ENCODE measurements at regions not wholly inside any gene's neighbourhood (a gene's known extent, or its start where the extent isn't known, plus 50 kb on each side); places are given as distances from the start of the nearest gene placed in this dataset.

- ChIA-PET POLR2A (no interaction called here), CTCF (no interaction called here)
- no peak for DNase-seq (ENCODE audit: low read depth, low spot score)
- no TSS peak for BruUV-seq (replicated peaks)
- no peak for TF ChIP-seq SIN3A (IDR thresholded peaks at IDR 0.05; ENCODE audit: borderline replicate concordance, insufficient read depth, low read depth, low read length)
- no peak for TF ChIP-seq POLR2AphosphoS5 (IDR thresholded peaks at IDR 0.05; ENCODE audit: low read depth, low read length)
- no peak for TF ChIP-seq TCF7L2 (IDR thresholded peaks at IDR 0.05; ENCODE audit: low read depth, low read length)
- TF ChIP-seq, protein P1, sequence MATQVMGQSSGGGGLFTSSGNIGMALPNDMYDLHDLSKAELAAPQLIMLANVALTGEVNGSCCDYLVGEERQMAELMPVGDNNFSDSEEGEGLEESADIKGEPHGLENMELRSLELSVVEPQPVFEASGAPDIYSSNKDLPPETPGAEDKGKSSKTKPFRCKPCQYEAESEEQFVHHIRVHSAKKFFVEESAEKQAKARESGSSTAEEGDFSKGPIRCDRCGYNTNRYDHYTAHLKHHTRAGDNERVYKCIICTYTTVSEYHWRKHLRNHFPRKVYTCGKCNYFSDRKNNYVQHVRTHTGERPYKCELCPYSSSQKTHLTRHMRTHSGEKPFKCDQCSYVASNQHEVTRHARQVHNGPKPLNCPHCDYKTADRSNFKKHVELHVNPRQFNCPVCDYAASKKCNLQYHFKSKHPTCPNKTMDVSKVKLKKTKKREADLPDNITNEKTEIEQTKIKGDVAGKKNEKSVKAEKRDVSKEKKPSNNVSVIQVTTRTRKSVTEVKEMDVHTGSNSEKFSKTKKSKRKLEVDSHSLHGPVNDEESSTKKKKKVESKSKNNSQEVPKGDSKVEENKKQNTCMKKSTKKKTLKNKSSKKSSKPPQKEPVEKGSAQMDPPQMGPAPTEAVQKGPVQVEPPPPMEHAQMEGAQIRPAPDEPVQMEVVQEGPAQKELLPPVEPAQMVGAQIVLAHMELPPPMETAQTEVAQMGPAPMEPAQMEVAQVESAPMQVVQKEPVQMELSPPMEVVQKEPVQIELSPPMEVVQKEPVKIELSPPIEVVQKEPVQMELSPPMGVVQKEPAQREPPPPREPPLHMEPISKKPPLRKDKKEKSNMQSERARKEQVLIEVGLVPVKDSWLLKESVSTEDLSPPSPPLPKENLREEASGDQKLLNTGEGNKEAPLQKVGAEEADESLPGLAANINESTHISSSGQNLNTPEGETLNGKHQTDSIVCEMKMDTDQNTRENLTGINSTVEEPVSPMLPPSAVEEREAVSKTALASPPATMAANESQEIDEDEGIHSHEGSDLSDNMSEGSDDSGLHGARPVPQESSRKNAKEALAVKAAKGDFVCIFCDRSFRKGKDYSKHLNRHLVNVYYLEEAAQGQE (IDR thresholded peaks at IDR 0.05; ENCODE audit: insufficient read depth in 1 of 2, low read depth in 2 of 2, low read length in 1 of 2), result no peak
- TF ChIP-seq, protein P2, sequence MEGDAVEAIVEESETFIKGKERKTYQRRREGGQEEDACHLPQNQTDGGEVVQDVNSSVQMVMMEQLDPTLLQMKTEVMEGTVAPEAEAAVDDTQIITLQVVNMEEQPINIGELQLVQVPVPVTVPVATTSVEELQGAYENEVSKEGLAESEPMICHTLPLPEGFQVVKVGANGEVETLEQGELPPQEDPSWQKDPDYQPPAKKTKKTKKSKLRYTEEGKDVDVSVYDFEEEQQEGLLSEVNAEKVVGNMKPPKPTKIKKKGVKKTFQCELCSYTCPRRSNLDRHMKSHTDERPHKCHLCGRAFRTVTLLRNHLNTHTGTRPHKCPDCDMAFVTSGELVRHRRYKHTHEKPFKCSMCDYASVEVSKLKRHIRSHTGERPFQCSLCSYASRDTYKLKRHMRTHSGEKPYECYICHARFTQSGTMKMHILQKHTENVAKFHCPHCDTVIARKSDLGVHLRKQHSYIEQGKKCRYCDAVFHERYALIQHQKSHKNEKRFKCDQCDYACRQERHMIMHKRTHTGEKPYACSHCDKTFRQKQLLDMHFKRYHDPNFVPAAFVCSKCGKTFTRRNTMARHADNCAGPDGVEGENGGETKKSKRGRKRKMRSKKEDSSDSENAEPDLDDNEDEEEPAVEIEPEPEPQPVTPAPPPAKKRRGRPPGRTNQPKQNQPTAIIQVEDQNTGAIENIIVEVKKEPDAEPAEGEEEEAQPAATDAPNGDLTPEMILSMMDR (IDR thresholded peaks at IDR 0.05), result no peak
- in situ Hi-C loops (cut with HindIII; ENCODE audit: low pct_unique_long_range_greater_than_20kb, low sequenced_read_pairs) (no loop called here), intact Hi-C loops (cut with micrococcal nuclease; ENCODE audit: unreplicated experiment) (no loop called here)
- no peak overlapping the region for H3K4me3 ChIP-seq (ENCODE audit: low read depth in 2 of 2, low read length in 2 of 2)
- H3K27ac ChIP-seq (ENCODE audit: low read length), result no peak overlapping the region
- ATAC-seq, result no peak
- H3K9me3 ChIP-seq (ENCODE audit: control insufficient read depth, insufficient read depth, low read depth, low read length), result no peaks in the 10 kb centered on the region
- no peaks in the 10 kb centered on the region for H3K27me3 ChIP-seq (ENCODE audit: control insufficient read depth, insufficient read depth, low read length)
- no peaks in the 10 kb centered on the region for H3K4me1 ChIP-seq (ENCODE audit: control insufficient read depth, insufficient read depth, low read length)
- no peaks in the 10 kb centered on the region for H3K36me3 ChIP-seq (ENCODE audit: control insufficient read depth, insufficient read depth, low read length)
These were observed 882.9 kb upstream of the SLIT2 start for GRCh38 chr4:19368800-19369199.

GRCh38 chr4:19366916-19367315 is 884.8 kb upstream of the SLIT2 start:
- no peak overlapping the region for H3K27ac ChIP-seq (ENCODE audit: low read length)
- in situ Hi-C loops (cut with HindIII; ENCODE audit: low pct_unique_long_range_greater_than_20kb, low sequenced_read_pairs) (no loop called here), intact Hi-C loops (cut with micrococcal nuclease; ENCODE audit: unreplicated experiment) (no loop called here)
- ATAC-seq, result no peak
- no peaks in the 10 kb centered on the region for H3K36me3 ChIP-seq (ENCODE audit: control insufficient read depth, insufficient read depth, low read length)
- BruUV-seq (replicated peaks), result no TSS peak
- no peaks in the 10 kb centered on the region for H3K9me3 ChIP-seq (ENCODE audit: control insufficient read depth, insufficient read depth, low read depth, low read length)
- no peaks in the 10 kb centered on the region for H3K27me3 ChIP-seq (ENCODE audit: control insufficient read depth, insufficient read depth, low read length)
- TF ChIP-seq, protein P2 (IDR thresholded peaks at IDR 0.05), result no peak
- TF ChIP-seq TCF7L2 (IDR thresholded peaks at IDR 0.05; ENCODE audit: low read depth, low read length), result no peak
- TF ChIP-seq POLR2AphosphoS5 (IDR thresholded peaks at IDR 0.05; ENCODE audit: low read depth, low read length), result no peak
- TF ChIP-seq SIN3A (IDR thresholded peaks at IDR 0.05; ENCODE audit: borderline replicate concordance, insufficient read depth, low read depth, low read length), result no peak
- TF ChIP-seq, protein P1 (IDR thresholded peaks at IDR 0.05; ENCODE audit: insufficient read depth in 1 of 2, low read depth in 2 of 2, low read length in 1 of 2), result no peak
- POLR2A ChIA-PET, result no interaction called here
- H3K4me3 ChIP-seq (ENCODE audit: low read depth in 2 of 2, low read length in 2 of 2), result no peak overlapping the region
- no peaks in the 10 kb centered on the region for H3K4me1 ChIP-seq (ENCODE audit: control insufficient read depth, insufficient read depth, low read length)
- CTCF ChIA-PET, result no interaction called here
- no peak for DNase-seq (ENCODE audit: low read depth, low spot score)

All from Panc1 (cell line).